ENCODE measurements at regions not wholly inside any gene's neighbourhood (a gene's known extent, or its start where the extent isn't known, plus 50 kb on each side); places are given as distances from the start of the nearest gene placed in this dataset.

DNA sequence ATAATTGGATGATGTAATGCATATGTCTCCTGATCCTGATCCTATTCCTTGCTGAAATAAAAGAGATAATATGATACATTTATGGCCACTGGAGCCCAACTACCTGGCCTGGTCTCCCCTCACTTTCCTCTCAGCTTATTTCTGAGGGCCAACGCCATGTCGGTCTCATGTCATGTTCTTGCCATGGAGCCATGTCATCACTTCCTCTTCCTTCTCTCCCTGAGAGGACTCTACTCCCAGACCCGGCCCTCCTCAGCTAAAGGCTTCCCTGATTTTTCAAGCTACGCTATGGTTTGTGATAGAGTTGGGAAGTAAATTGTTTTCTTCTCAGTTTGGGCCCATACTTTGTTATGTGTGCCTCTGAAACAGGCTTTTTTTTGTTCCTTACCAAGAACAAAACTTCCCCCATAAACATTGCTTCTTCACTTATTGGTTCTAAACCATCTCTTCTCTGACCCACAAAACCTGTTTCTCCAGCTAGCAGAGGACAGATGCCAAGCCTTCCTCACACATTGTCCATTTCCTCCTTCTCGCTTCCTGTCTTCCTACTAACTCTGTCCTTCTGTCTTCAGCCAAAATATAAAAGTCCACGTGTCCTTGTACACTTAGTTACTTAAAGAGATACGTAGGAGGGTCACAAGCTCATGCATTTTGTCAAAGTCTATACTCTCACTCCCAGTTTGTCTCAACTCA lies 319.9 kb upstream of the DACH1 start:
- ChIA-PET CTCF (no interaction called here), POLR2A (no interaction called here)
- TF ChIP-seq SUZ12 (IDR thresholded peaks at IDR 0.05) (no peak), NFRKB (IDR thresholded peaks at IDR 0.05) (no peak), FOXK2 (IDR thresholded peaks at IDR 0.05) (no peak), CTBP1 (IDR thresholded peaks at IDR 0.05; ENCODE audit: borderline replicate concordance) (no peak), LEF1 (IDR thresholded peaks at IDR 0.05; ENCODE audit: borderline replicate concordance) (no peak), SP1 (IDR thresholded peaks at IDR 0.05) (no peak)
- DNase-seq (ENCODE audit: extremely low spot score): no peak

- CTCF ChIA-PET: no interaction called here
- TF ChIP-seq TARDBP (IDR thresholded peaks at IDR 0.05) (no peak), HDGF (IDR thresholded peaks at IDR 0.05; ENCODE audit: borderline replicate concordance) (no peak), FOXA1 (IDR thresholded peaks at IDR 0.05) (no peak), NFRKB (IDR thresholded peaks at IDR 0.05) (no peak), BHLHE40 (IDR thresholded peaks at IDR 0.05; ENCODE audit: borderline replicate concordance) (no peak), ZNF384 (IDR thresholded peaks at IDR 0.05) (no peak), L3MBTL2 (conservative IDR thresholded peaks at IDR 0.05) (no peak), ELF4 (IDR thresholded peaks at IDR 0.05) (no peak), SP1 (IDR thresholded peaks at IDR 0.05) (no peak), FOXK2 (IDR thresholded peaks at IDR 0.05) (no peak)
- TF ChIP-seq, protein P1, sequence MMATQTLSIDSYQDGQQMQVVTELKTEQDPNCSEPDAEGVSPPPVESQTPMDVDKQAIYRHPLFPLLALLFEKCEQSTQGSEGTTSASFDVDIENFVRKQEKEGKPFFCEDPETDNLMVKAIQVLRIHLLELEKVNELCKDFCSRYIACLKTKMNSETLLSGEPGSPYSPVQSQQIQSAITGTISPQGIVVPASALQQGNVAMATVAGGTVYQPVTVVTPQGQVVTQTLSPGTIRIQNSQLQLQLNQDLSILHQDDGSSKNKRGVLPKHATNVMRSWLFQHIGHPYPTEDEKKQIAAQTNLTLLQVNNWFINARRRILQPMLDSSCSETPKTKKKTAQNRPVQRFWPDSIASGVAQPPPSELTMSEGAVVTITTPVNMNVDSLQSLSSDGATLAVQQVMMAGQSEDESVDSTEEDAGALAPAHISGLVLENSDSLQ (IDR thresholded peaks at IDR 0.05): no peak
- DNase-seq (ENCODE audit: extremely low spot score): no peak
- POLR2A ChIA-PET: no interaction called here
Measured at GRCh38 chr13:72185776-72186175, 318.8 kb upstream of the DACH1 start.

GRCh38 chr13:72181661-72182060 lies 314.7 kb upstream of the DACH1 start:
- DNase-seq (ENCODE audit: extremely low spot score): no peak
- ChIA-PET CTCF (no interaction called here), POLR2A (no interaction called here)
- TF ChIP-seq L3MBTL2 (conservative IDR thresholded peaks at IDR 0.05) (no peak), ZNF384 (IDR thresholded peaks at IDR 0.05) (no peak), FOXM1 (IDR thresholded peaks at IDR 0.05; ENCODE audit: borderline replicate concordance) (no peak)

- CTCF ChIA-PET: no interaction called here
- POLR2A ChIA-PET: interaction anchor here (0.9 kb wide), 1 partner anchor 13 kb away, joined by 3 read pairs; no protein-coding TSS in a partner anchor
- TF ChIP-seq HDGF (IDR thresholded peaks at IDR 0.05; ENCODE audit: borderline replicate concordance): no peak
- TF ChIP-seq L3MBTL2 (conservative IDR thresholded peaks at IDR 0.05): no peak
- TF ChIP-seq NFRKB (IDR thresholded peaks at IDR 0.05): no peak
- TF ChIP-seq FOXA1 (IDR thresholded peaks at IDR 0.05): no peak
- TF ChIP-seq TARDBP (IDR thresholded peaks at IDR 0.05): no peak
- TF ChIP-seq SUZ12 (IDR thresholded peaks at IDR 0.05): no peak
- TF ChIP-seq, protein P1 (IDR thresholded peaks at IDR 0.05): no peak
- TF ChIP-seq CTBP1 (IDR thresholded peaks at IDR 0.05; ENCODE audit: borderline replicate concordance): no peak
- TF ChIP-seq SP1 (IDR thresholded peaks at IDR 0.05): no peak
- TF ChIP-seq BHLHE40 (IDR thresholded peaks at IDR 0.05; ENCODE audit: borderline replicate concordance): no peak
- no peak for TF ChIP-seq ELF4 (IDR thresholded peaks at IDR 0.05)
- TF ChIP-seq FOXK2 (IDR thresholded peaks at IDR 0.05): no peak
- TF ChIP-seq ZNF384 (IDR thresholded peaks at IDR 0.05): no peak
- no peak for TF ChIP-seq FOXM1 (IDR thresholded peaks at IDR 0.05; ENCODE audit: borderline replicate concordance)
- no peak for TF ChIP-seq ARNT (IDR thresholded peaks at IDR 0.05)
- TF ChIP-seq LEF1 (IDR thresholded peaks at IDR 0.05; ENCODE audit: borderline replicate concordance): no peak
- DNase-seq (ENCODE audit: extremely low spot score): no peak
Measured at GRCh38 chr13:72180253-72180952, 313.4 kb upstream of the DACH1 start.

GRCh38 chr13:72174549-72174948 lies 307.5 kb upstream of the DACH1 start:
- CTCF ChIA-PET: no interaction called here
- no peak for DNase-seq (ENCODE audit: extremely low spot score)
- POLR2A ChIA-PET: no interaction called here
- TF ChIP-seq SUZ12 (IDR thresholded peaks at IDR 0.05) (no peak), HDGF (IDR thresholded peaks at IDR 0.05; ENCODE audit: borderline replicate concordance) (no peak), FOXM1 (IDR thresholded peaks at IDR 0.05; ENCODE audit: borderline replicate concordance) (no peak), SP1 (IDR thresholded peaks at IDR 0.05) (no peak), CTBP1 (IDR thresholded peaks at IDR 0.05; ENCODE audit: borderline replicate concordance) (no peak), TARDBP (IDR thresholded peaks at IDR 0.05) (no peak), LEF1 (IDR thresholded peaks at IDR 0.05; ENCODE audit: borderline replicate concordance) (no peak), NFRKB (IDR thresholded peaks at IDR 0.05) (no peak), ZNF384 (IDR thresholded peaks at IDR 0.05) (no peak), ELF4 (IDR thresholded peaks at IDR 0.05) (no peak), L3MBTL2 (conservative IDR thresholded peaks at IDR 0.05) (no peak), BHLHE40 (IDR thresholded peaks at IDR 0.05; ENCODE audit: borderline replicate concordance) (no peak), ARNT (IDR thresholded peaks at IDR 0.05) (no peak), FOXK2 (IDR thresholded peaks at IDR 0.05) (no peak), FOXA1 (IDR thresholded peaks at IDR 0.05) (no peak)
- TF ChIP-seq, protein P1 (IDR thresholded peaks at IDR 0.05): no peak

DNA sequence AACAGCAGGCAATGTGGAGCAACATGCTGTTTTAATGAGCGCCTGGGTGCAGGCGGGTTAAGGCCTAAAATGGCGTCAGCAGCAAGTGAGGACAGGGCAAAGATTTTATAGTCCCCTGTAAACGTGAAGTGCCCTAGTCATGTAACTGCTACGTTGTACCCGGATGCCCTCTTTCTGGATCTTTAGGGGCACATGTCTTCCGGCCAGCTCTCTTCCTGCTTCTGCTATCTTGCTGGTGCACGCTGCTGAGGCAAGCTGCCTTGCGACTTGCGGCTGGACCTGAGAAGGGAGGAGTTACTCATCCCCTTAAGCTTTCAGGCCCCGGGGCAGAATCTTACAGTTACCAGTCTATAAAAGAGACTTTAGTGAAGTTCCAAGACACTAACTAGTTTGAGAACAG lies 303.6 kb upstream of the DACH1 start:
- CTCF ChIA-PET: interaction anchor here (0.5 kb wide), 1 partner anchor 137 kb away, joined by 3 read pairs; no protein-coding TSS in a partner anchor
- POLR2A ChIA-PET: no interaction called here
- no peak for DNase-seq (ENCODE audit: extremely low spot score)
- TF ChIP-seq CTBP1 (IDR thresholded peaks at IDR 0.05; ENCODE audit: borderline replicate concordance): no peak
- no peak for TF ChIP-seq NFRKB (IDR thresholded peaks at IDR 0.05)
- no peak for TF ChIP-seq BHLHE40 (IDR thresholded peaks at IDR 0.05; ENCODE audit: borderline replicate concordance)
- no peak for TF ChIP-seq HDGF (IDR thresholded peaks at IDR 0.05; ENCODE audit: borderline replicate concordance)
- TF ChIP-seq FOXK2 (IDR thresholded peaks at IDR 0.05): no peak
- TF ChIP-seq FOXM1 (IDR thresholded peaks at IDR 0.05; ENCODE audit: borderline replicate concordance): no peak
- TF ChIP-seq SP1 (IDR thresholded peaks at IDR 0.05): no peak
- TF ChIP-seq TARDBP (IDR thresholded peaks at IDR 0.05): no peak
- no peak for TF ChIP-seq SUZ12 (IDR thresholded peaks at IDR 0.05)
- TF ChIP-seq L3MBTL2 (conservative IDR thresholded peaks at IDR 0.05): no peak
- no peak for TF ChIP-seq LEF1 (IDR thresholded peaks at IDR 0.05; ENCODE audit: borderline replicate concordance)
- no peak for TF ChIP-seq ARNT (IDR thresholded peaks at IDR 0.05)
- TF ChIP-seq, protein P1 (IDR thresholded peaks at IDR 0.05): no peak
- TF ChIP-seq FOXA1 (IDR thresholded peaks at IDR 0.05): no peak
- TF ChIP-seq ELF4 (IDR thresholded peaks at IDR 0.05): no peak
- no peak for TF ChIP-seq ZNF384 (IDR thresholded peaks at IDR 0.05)
